GM19455 (cell line): ENCODE measurements at regions not wholly inside any gene's neighbourhood (a gene's known extent, or its start where the extent isn't known, plus 50 kb on each side); places are given as distances from the start of the nearest gene placed in this dataset.

Experiments
- ATAC-seq: cut with Tn5 transposase; IDR thresholded peaks from one replicate; pipeline ENCODE4 v1.9.1; 2021; ENCODE audit not compliant: unreplicated experiment

GRCh38 chr3:83302091-83302490 lies 1540.6 kb upstream of the GBE1 start:
- no peak for ATAC-seq

- ATAC-seq: no peak
Observed at GRCh38 chr3:83317605-83318004, 1556.2 kb upstream of the GBE1 start.

GRCh38 chr3:83320726-83321125 lies 1559.3 kb upstream of the GBE1 start:
- no peak for ATAC-seq

- no peak for ATAC-seq
Observed at GRCh38 chr3:83321457-83321856, 1560.0 kb upstream of the GBE1 start.

- no peak for ATAC-seq
Observed at GRCh38 chr3:83321891-83322290, 1560.4 kb upstream of the GBE1 start.

GRCh38 chr3:83354205-83354604 lies 1592.8 kb upstream of the GBE1 start:
- ATAC-seq: no peak

- ATAC-seq: no peak
Observed at GRCh38 chr3:83393276-83393675, 1565.5 kb upstream of the CADM2 start.

- no peak for ATAC-seq
Observed at GRCh38 chr3:83403927-83404326, 1554.9 kb upstream of the CADM2 start.

GRCh38 chr3:83426300-83426699 lies 1532.5 kb upstream of the CADM2 start:
- no peak for ATAC-seq

GRCh38 chr3:83434880-83435587 lies 1523.8 kb upstream of the CADM2 start:
- ATAC-seq: no peak

- no peak for ATAC-seq
Observed at GRCh38 chr3:83438188-83438587, 1520.6 kb upstream of the CADM2 start.

GRCh38 chr3:83453056-83453455 lies 1505.7 kb upstream of the CADM2 start:
- no peak for ATAC-seq

- no peak for ATAC-seq
Observed at GRCh38 chr3:83454353-83454752, 1504.4 kb upstream of the CADM2 start.

GRCh38 chr3:83457551-83457950 lies 1501.2 kb upstream of the CADM2 start:
- ATAC-seq: no peak

- no peak for ATAC-seq
Observed at GRCh38 chr3:83460052-83460451, 1498.7 kb upstream of the CADM2 start.

- ATAC-seq: no peak
Observed at GRCh38 chr3:83461411-83461810, 1497.4 kb upstream of the CADM2 start.

GRCh38 chr3:83477563-83477962 lies 1481.2 kb upstream of the CADM2 start:
- no peak for ATAC-seq

- no peak for ATAC-seq
Observed at GRCh38 chr3:83482402-83483070, 1476.3 kb upstream of the CADM2 start.

GRCh38 chr3:83496462-83496861 lies 1462.3 kb upstream of the CADM2 start:
- ATAC-seq: no peak

- ATAC-seq: no peak
Observed at GRCh38 chr3:83498361-83499016, 1460.3 kb upstream of the CADM2 start.

GRCh38 chr3:83500422-83500821 lies 1458.4 kb upstream of the CADM2 start:
- no peak for ATAC-seq

GRCh38 chr3:83500931-83501330 lies 1457.9 kb upstream of the CADM2 start:
- ATAC-seq: no peak
